ENCODE measurements at regions not wholly inside any gene's neighbourhood (a gene's known extent, or its start where the extent isn't known, plus 50 kb on each side); places are given as distances from the start of the nearest gene placed in this dataset.

DNA sequence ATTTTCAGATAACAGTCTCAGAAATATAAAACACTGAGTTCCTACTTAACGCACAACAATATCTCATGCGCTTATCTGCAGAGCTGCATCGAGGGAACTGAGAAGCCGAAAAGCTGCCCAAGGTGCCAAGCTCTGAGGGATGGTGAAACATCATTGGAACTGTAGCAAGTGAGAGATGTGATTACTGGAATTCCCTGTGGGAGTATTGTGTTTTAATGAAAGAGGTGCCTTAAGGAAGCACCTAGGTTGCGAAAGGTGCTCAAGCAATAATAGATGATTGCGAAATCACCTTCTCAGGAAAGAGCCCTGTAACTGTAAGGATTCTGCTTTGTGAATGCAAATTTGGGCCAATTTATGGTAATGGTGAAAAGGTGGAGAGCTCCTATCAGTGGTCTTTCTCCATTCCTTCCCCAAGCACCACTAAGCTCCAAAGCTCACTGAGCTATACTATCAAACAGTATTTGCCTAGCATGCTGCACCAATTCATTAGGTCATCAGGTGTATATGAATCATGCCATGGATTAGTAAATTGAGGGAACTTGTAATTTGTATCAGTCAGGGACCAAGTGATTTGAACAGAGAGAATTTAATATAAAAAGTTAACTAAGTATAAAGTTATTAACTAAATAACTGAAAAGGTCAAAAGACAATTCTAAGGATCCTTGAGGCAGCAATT is 59.0 kb upstream of the ATP8A1 start:
- TF ChIP-seq, protein P1, sequence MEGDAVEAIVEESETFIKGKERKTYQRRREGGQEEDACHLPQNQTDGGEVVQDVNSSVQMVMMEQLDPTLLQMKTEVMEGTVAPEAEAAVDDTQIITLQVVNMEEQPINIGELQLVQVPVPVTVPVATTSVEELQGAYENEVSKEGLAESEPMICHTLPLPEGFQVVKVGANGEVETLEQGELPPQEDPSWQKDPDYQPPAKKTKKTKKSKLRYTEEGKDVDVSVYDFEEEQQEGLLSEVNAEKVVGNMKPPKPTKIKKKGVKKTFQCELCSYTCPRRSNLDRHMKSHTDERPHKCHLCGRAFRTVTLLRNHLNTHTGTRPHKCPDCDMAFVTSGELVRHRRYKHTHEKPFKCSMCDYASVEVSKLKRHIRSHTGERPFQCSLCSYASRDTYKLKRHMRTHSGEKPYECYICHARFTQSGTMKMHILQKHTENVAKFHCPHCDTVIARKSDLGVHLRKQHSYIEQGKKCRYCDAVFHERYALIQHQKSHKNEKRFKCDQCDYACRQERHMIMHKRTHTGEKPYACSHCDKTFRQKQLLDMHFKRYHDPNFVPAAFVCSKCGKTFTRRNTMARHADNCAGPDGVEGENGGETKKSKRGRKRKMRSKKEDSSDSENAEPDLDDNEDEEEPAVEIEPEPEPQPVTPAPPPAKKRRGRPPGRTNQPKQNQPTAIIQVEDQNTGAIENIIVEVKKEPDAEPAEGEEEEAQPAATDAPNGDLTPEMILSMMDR (IDR thresholded peaks at IDR 0.05; ENCODE audit: insufficient read depth in 1 of 2, low read depth in 1 of 2, low read length in 1 of 2, severe bottlenecking in 1 of 2, unreplicated experiment in 1 of 2): no peak
- intact Hi-C loops (cut with micrococcal nuclease; ENCODE audit: unreplicated experiment): no loop called here
- POLR2A ChIA-PET: no interaction called here
- no peaks in the 10 kb centered on the region for H3K36me3 Mint-ChIP-seq (ENCODE audit: insufficient read depth, unreplicated experiment)
- CTCF ChIA-PET: no interaction called here
- H3K4me3 Mint-ChIP-seq (ENCODE audit: unreplicated experiment): no peak overlapping the region
- no peak overlapping the region for H3K27ac Mint-ChIP-seq (ENCODE audit: unreplicated experiment)
- Histone ChIP-seq H3K36me3 (ENCODE audit: control insufficient read depth, insufficient read depth, low read length) (no peaks in the 10 kb centered on the region), H3K4me1 (no peaks in the 10 kb centered on the region), H3K4me3 (ENCODE audit: low read depth, low read length) (no peak overlapping the region), H3K27me3 (replicated peaks; ENCODE audit: control insufficient read depth, insufficient read depth, low read length) (no peaks in the 10 kb centered on the region), H3K9me3 (no peaks in the 10 kb centered on the region)
- no peak for DNase-seq
- no peaks in the 10 kb centered on the region for H3K9me3 Mint-ChIP-seq (ENCODE audit: unreplicated experiment)
- H3K4me1 Mint-ChIP-seq (ENCODE audit: low read depth, unreplicated experiment): no peaks in the 10 kb centered on the region
- no TSS peak for BruUV-seq (replicated peaks)
- H3K27me3 Mint-ChIP-seq (ENCODE audit: insufficient read depth, unreplicated experiment): no peaks in the 10 kb centered on the region

DNA sequence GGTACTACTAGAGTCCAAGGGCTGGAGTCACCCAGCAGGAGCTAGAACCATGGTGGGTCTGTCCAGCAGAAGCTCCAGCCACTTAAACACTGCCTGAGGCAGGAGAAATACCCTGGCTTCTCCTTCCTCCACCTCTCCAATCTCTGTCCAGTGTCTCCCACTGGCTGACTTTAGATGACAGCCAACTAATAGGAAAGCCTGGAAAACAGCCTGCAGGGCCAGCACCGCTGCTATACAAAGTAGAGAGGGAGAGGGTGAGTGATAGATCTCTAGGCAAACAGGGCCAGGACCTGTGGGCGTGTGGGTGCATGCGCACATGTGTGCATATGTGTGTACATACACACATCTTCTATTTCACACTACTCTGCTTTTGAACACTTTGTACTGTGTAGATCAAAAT is 56.5 kb upstream of the ATP8A1 start:
- no peak for DNase-seq
- H3K4me1 ChIP-seq: peaks cover 9% of the 10 kb centered on the region; the same call in 1 of the 2 replicates
- CTCF ChIA-PET: no interaction called here
- no peak overlapping the region for H3K4me3 ChIP-seq (ENCODE audit: low read depth, low read length)
- H3K27me3 ChIP-seq (replicated peaks; ENCODE audit: control insufficient read depth, insufficient read depth, low read length): no peaks in the 10 kb centered on the region
- no peaks in the 10 kb centered on the region for H3K9me3 ChIP-seq
- no peaks in the 10 kb centered on the region for H3K36me3 Mint-ChIP-seq (ENCODE audit: insufficient read depth, unreplicated experiment)
- H3K4me1 Mint-ChIP-seq (ENCODE audit: low read depth, unreplicated experiment): peaks cover 11% of the 10 kb centered on the region
- no peak overlapping the region for H3K27ac Mint-ChIP-seq (ENCODE audit: unreplicated experiment)
- H3K36me3 ChIP-seq (ENCODE audit: control insufficient read depth, insufficient read depth, low read length): no peaks in the 10 kb centered on the region
- POLR2A ChIA-PET: no interaction called here
- no peak overlapping the region for H3K4me3 Mint-ChIP-seq (ENCODE audit: unreplicated experiment)
- intact Hi-C loops (cut with micrococcal nuclease; ENCODE audit: unreplicated experiment): no loop called here
- H3K9me3 Mint-ChIP-seq (ENCODE audit: unreplicated experiment): no peaks in the 10 kb centered on the region
- TF ChIP-seq, protein P1 (IDR thresholded peaks at IDR 0.05; ENCODE audit: insufficient read depth in 1 of 2, low read depth in 1 of 2, low read length in 1 of 2, severe bottlenecking in 1 of 2, unreplicated experiment in 1 of 2): no peak
- H3K27me3 Mint-ChIP-seq (ENCODE audit: insufficient read depth, unreplicated experiment): peaks cover 4% of the 10 kb centered on the region
- no TSS peak for BruUV-seq (replicated peaks)

DNA sequence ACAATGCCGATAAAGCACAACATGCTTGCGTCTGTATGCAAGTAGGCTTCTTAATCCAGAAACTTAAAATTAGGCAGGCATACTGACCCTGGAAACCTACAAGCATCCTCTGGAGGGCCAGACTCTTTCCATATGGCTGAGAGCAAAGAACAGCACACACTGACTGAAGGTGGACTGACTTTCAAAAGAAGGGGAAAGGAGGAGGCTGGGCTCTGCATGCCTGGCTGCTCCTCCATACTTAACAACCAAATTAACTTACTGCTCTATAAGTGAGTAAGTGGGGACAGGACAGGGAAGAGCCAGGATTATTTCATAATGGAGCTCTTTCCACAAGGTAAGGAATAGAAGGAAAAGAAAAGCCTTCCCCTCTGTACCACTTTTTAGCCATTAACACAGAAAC is 55.9 kb upstream of the ATP8A1 start:
- ChIA-PET POLR2A (no interaction called here), CTCF (no interaction called here)
- Mint-ChIP-seq H3K4me3 (ENCODE audit: unreplicated experiment) (no peak overlapping the region), H3K9me3 (ENCODE audit: unreplicated experiment) (no peaks in the 10 kb centered on the region), H3K4me1 (ENCODE audit: low read depth, unreplicated experiment) (peaks cover 12% of the 10 kb centered on the region), H3K27ac (ENCODE audit: unreplicated experiment) (no peak overlapping the region), H3K27me3 (ENCODE audit: insufficient read depth, unreplicated experiment) (peaks cover 6% of the 10 kb centered on the region), H3K36me3 (ENCODE audit: insufficient read depth, unreplicated experiment) (no peaks in the 10 kb centered on the region)
- peaks cover 9% of the 10 kb centered on the region; the same call in 1 of the 2 replicates for H3K4me1 ChIP-seq
- H3K9me3 ChIP-seq: no peaks in the 10 kb centered on the region
- H3K36me3 ChIP-seq (ENCODE audit: control insufficient read depth, insufficient read depth, low read length): no peaks in the 10 kb centered on the region
- TF ChIP-seq, protein P1 (IDR thresholded peaks at IDR 0.05; ENCODE audit: insufficient read depth in 1 of 2, low read depth in 1 of 2, low read length in 1 of 2, severe bottlenecking in 1 of 2, unreplicated experiment in 1 of 2): no peak
- no TSS peak for BruUV-seq (replicated peaks)
- H3K4me3 ChIP-seq (ENCODE audit: low read depth, low read length): no peak overlapping the region
- intact Hi-C loops (cut with micrococcal nuclease; ENCODE audit: unreplicated experiment): no loop called here
- DNase-seq: no peak
- H3K27me3 ChIP-seq (replicated peaks; ENCODE audit: control insufficient read depth, insufficient read depth, low read length): no peaks in the 10 kb centered on the region
